IMR-90 (cell line): ENCODE measurements at regions not wholly inside any gene's neighbourhood (a gene's known extent, or its start where the extent isn't known, plus 50 kb on each side); places are given as distances from the start of the nearest gene placed in this dataset.

Experiments used
- ATAC-seq: fragments of 200-7000 bp; cut with Tn5 transposase; 2 replicates; pipeline ENCODE4 v1.9.1; 2020; ENCODE audit warnings: low read depth, mild to moderate bottlenecking, moderate library complexity
- BruUV-seq: library from RNA; stranded (reverse); fragments of 400-500 nt; replicated peaks from 2 replicates; lab custom pipeline; 2021; lab: Mats Ljungman, UMichigan
- CTCF ChIA-PET: fragments of 300-600 bp; formaldehyde crosslinking; extraction: SDS; loops from one replicate; lab custom pipeline; 2021; ENCODE audit warnings: antibody characterized with exemption; lab: Yijun Ruan, JAX
- POLR2A ChIA-PET: fragments of 300-600 bp; sonication (Branson Sonifier 250); formaldehyde crosslinking; loops from one replicate; lab custom pipeline; 2022; ENCODE audit warnings: antibody characterized with exemption; ENCODE audit not compliant: unreplicated experiment; lab: Charles Lee
- DNase-seq: peaks from one replicate; pipeline ENCODE4 v3.0.0; 2013
- H2AFZ ChIP-seq: replicated peaks from 2 replicates; pipeline ENCODE3; 2013; ENCODE audit warnings: low read length, mild to moderate bottlenecking; ENCODE audit not compliant: poor library complexity
- H2AK5ac ChIP-seq: 2 replicates; pipeline ENCODE4 v1.6.1; 2013; ENCODE audit warnings: low read depth, low read length, inconsistent platforms
- H2AK9ac ChIP-seq: replicated peaks from 2 replicates; pipeline ENCODE3; 2013; ENCODE audit warnings: mild to moderate bottlenecking, low read depth, low read length, moderate library complexity; ENCODE audit not compliant: poor library complexity
- H2BK120ac ChIP-seq: 2 replicates; pipeline ENCODE4 v1.6.1; 2013; ENCODE audit warnings: low read depth, low read length, inconsistent platforms
- H2BK15ac ChIP-seq: 3 replicates; pipeline ENCODE4 v1.6.1; 2013; ENCODE audit warnings: low read depth, low read length, inconsistent platforms
- H2BK20ac ChIP-seq: 2 replicates; pipeline ENCODE4 v1.6.1; 2013; ENCODE audit warnings: low read depth, mild to moderate bottlenecking, inconsistent platforms, low read length, moderate library complexity
- H2BK5ac ChIP-seq: 2 replicates; pipeline ENCODE4 v1.6.1; 2013; ENCODE audit warnings: mild to moderate bottlenecking, low read depth, low read length, inconsistent platforms; ENCODE audit not compliant: poor library complexity, severe bottlenecking
- H3K14ac ChIP-seq: replicated peaks from 2 replicates; pipeline ENCODE4 v1.6.1; 2013; ENCODE audit warnings: low read depth, low read length, inconsistent platforms
- H3K18ac ChIP-seq: 2 replicates; pipeline ENCODE4 v1.6.1; 2013; ENCODE audit warnings: low read depth, low read length, control low read depth
- H3K23ac ChIP-seq: 2 replicates; pipeline ENCODE4 v1.6.1; 2013; ENCODE audit warnings: low read depth, low read length, inconsistent platforms
- H3K27ac ChIP-seq: 2 replicates; pipeline ENCODE4 v1.5.1; 2013; ENCODE audit warnings: mild to moderate bottlenecking, control low read depth, low read length; ENCODE audit not compliant: insufficient read depth
- H3K27me3 ChIP-seq: 2 replicates; pipeline ENCODE4 v1.6.1; 2013; ENCODE audit warnings: low read length; ENCODE audit not compliant: control insufficient read depth, insufficient read depth
- H3K36me3 ChIP-seq: 2 replicates; pipeline ENCODE4 v1.6.1; 2013; ENCODE audit warnings: low read length, mixed read lengths; ENCODE audit not compliant: control insufficient read depth, insufficient read depth
- H3K4ac ChIP-seq: 2 replicates; pipeline ENCODE4 v1.6.1; 2013; ENCODE audit warnings: low read depth, low read length, inconsistent platforms
- H3K4me1 ChIP-seq: 2 replicates; pipeline ENCODE4 v1.6.1; 2013; ENCODE audit warnings: low read length, mixed read lengths; ENCODE audit not compliant: control insufficient read depth, insufficient read depth
- H3K4me2 ChIP-seq: 2 replicates; pipeline ENCODE4 v1.6.1; 2013; ENCODE audit warnings: low read depth, mild to moderate bottlenecking, control low read depth, low read length, moderate library complexity
- H3K4me3 ChIP-seq: 2 replicates; pipeline ENCODE4 v1.5.1; 2013; ENCODE audit warnings: low read depth, mild to moderate bottlenecking, control low read depth, low read length, moderate library complexity; ENCODE audit not compliant: insufficient read depth
- H3K56ac ChIP-seq: 2 replicates; pipeline ENCODE4 v1.6.1; 2013; ENCODE audit warnings: low read length, inconsistent platforms; ENCODE audit not compliant: insufficient read depth; ENCODE audit errors: extremely low read depth
- H3K79me1 ChIP-seq, 2 experiments: 2 replicates each; pipeline ENCODE4 v1.6.1; 2013; ENCODE audit warnings: low read length in 2 of 2, inconsistent platforms in 1 of 2, low read depth in 1 of 2
- H3K9ac ChIP-seq: 2 replicates; pipeline ENCODE4 v1.6.1; 2013; ENCODE audit warnings: low read depth, low read length, control low read depth
- H3K9me1 ChIP-seq: 2 replicates; pipeline ENCODE4 v1.6.1; 2013; ENCODE audit warnings: low read length, inconsistent platforms; ENCODE audit not compliant: insufficient read depth
- H3K9me3 ChIP-seq: 2 replicates; pipeline ENCODE4 v1.6.1; 2013; ENCODE audit warnings: low read length; ENCODE audit not compliant: control insufficient read depth, insufficient read depth
- H4K20me1 ChIP-seq: 2 replicates; pipeline ENCODE4 v1.6.1; 2013; ENCODE audit warnings: low read length, inconsistent platforms; ENCODE audit not compliant: insufficient read depth
- H4K5ac ChIP-seq: 2 replicates; pipeline ENCODE4 v1.6.1; 2013; ENCODE audit warnings: mild to moderate bottlenecking, low read depth, low read length, control low read depth
- H4K8ac ChIP-seq, 2 experiments: 2 replicates each; pipeline ENCODE4 v1.6.1; 2013; ENCODE audit warnings: low read depth in 2 of 2, low read length in 2 of 2, control low read depth in 1 of 2, inconsistent platforms in 1 of 2
- H4K91ac ChIP-seq: 2 replicates; pipeline ENCODE4 v1.6.1; 2013; ENCODE audit warnings: low read depth, low read length, inconsistent platforms; ENCODE audit not compliant: insufficient read depth
- BHLHE40 ChIP-seq: fragments of 150-350 bp; IDR thresholded peaks from 2 replicates; pipeline ENCODE4 v1.6.1; 2016; ENCODE audit warnings: mild to moderate bottlenecking, low read depth, low read length
- CEBPB ChIP-seq: IDR thresholded peaks from 2 replicates; pipeline ENCODE4 v1.6.1; 2012; ENCODE audit warnings: low read depth, low read length, improper control_type of control experiment
- CHD1 ChIP-seq: IDR thresholded peaks from 2 replicates; pipeline ENCODE4 v1.6.1; 2012; ENCODE audit warnings: low read depth, low read length, improper control_type of control experiment
- FOS ChIP-seq: fragments of 150-350 bp; IDR thresholded peaks from 2 replicates; pipeline ENCODE4 v1.6.1; 2016; ENCODE audit warnings: low read depth, low read length
- MAFK ChIP-seq: IDR thresholded peaks from 2 replicates; pipeline ENCODE4 v1.6.1; 2012; ENCODE audit warnings: low read depth, low read length, improper control_type of control experiment
- MAZ ChIP-seq: IDR thresholded peaks from 2 replicates; pipeline ENCODE4 v1.6.1; 2012; ENCODE audit warnings: low read depth, mild to moderate bottlenecking, low read length, improper control_type of control experiment, moderate library complexity, borderline replicate concordance
- MXI1 ChIP-seq: IDR thresholded peaks from 2 replicates; pipeline ENCODE4 v1.6.1; 2012; ENCODE audit warnings: low read depth, mild to moderate bottlenecking, low read length, moderate library complexity, borderline replicate concordance
- NFE2L2 ChIP-seq: fragments of 150-350 bp; IDR thresholded peaks from 2 replicates; pipeline ENCODE4 v1.6.1; 2016; ENCODE audit warnings: low read depth, mild to moderate bottlenecking, low read length
- POLR2A ChIP-seq: IDR thresholded peaks from 2 replicates; pipeline ENCODE4 v1.6.1; 2012; ENCODE audit warnings: mild to moderate bottlenecking, low read depth, low read length
- RAD21 ChIP-seq: IDR thresholded peaks from 2 replicates; pipeline ENCODE4 v1.6.1; 2012; ENCODE audit warnings: low read length, improper control_type of control experiment
- RCOR1 ChIP-seq: IDR thresholded peaks from 2 replicates; pipeline ENCODE4 v1.6.1; 2012; ENCODE audit warnings: mild to moderate bottlenecking, low read length, improper control_type of control experiment; ENCODE audit not compliant: insufficient replicate concordance
- WGBS, 2 experiments: methylation state at CpG; one replicate each; pipeline versions ENCODE4 v1.1.5 to v1.1.7; 2013; ENCODE audit warnings: missing lambda C conversion rate in 2 of 2; ENCODE audit not compliant: insufficient read length in 1 of 2; ENCODE audit errors: extremely low coverage in 2 of 2; 5-methylcytosine and 5-hydroxymethylcytosine counted together
- dilution Hi-C: fragments of 300-500 bp; cut with HindIII; formaldehyde crosslinking; loops from one replicate; pipeline ENCODE4 v1.14.3; 2018; ENCODE audit warnings: low sequenced_read_pairs; ENCODE audit not compliant: unreplicated experiment
- in situ Hi-C: fragments of 300-500 bp; cut with MboI; formaldehyde crosslinking; loops from 3 replicates; pipeline ENCODE4 v1.14.3; 2019; ENCODE audit warnings: low sequenced_read_pairs, inconsistent platforms, mixed read lengths
- intact Hi-C: fragments of 100-400 bp; cut with micrococcal nuclease; formaldehyde crosslinking; loops from 2 replicates; pipeline ENCODE4 v1.10.0; 2022
- TF ChIP-seq, protein P1 (sequence below): fragments of 150-350 bp; IDR thresholded peaks from 2 replicates; pipeline ENCODE4 v1.6.1; 2017; ENCODE audit warnings: mild to moderate bottlenecking, antibody characterized with exemption, low read length, low read depth
- TF ChIP-seq, protein P2 (sequence below): conservative IDR thresholded peaks from 2 replicates; pipeline ENCODE4 v1.5.1; 2012; ENCODE audit warnings: mild to moderate bottlenecking, low read depth, low read length, improper control_type of control experiment

DNA sequence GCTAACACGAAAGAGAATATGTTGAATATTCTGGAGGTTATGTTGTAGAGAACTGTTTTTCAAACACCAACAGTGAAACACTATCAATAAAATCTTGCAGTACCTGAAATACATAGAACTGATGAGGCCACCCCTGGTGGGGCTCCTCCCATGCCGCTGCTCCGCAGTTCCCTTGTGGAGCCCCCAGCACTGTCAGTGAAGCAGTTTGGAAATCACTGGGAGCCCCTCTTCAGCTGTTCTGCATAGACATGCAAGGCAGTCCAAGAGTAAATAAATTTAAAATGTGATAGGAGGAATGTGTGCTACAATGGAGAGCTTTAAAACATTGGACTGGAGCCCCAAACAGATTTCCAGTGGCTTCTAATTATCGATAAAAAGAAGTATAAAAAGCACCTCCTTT, 189.4 kb downstream of the FNDC1 start:
- no peak overlapping the region for H3K23ac ChIP-seq
- no peaks in the 10 kb centered on the region for H3K9me1 ChIP-seq
- no TSS peak for BruUV-seq
- no peak for DNase-seq
- no peak overlapping the region for H2AK9ac ChIP-seq
- in situ Hi-C loops (no loop called here), dilution Hi-C loops (no loop called here), intact Hi-C loops (no loop called here)
- no peak overlapping the region for H3K27ac ChIP-seq
- 20% methylated on average over 2 of the region's 4 CpGs; no CpG with 5 or more reads in 1 of the 2 experiments for WGBS, 2 experiments
- no peak overlapping the region for H2AFZ ChIP-seq
- H3K14ac ChIP-seq: no peak overlapping the region
- no peaks in the 10 kb centered on the region for H4K20me1 ChIP-seq
- no peak overlapping the region for H3K9ac ChIP-seq
- no peak overlapping the region for H3K4me2 ChIP-seq
- no peak overlapping the region for H3K4me3 ChIP-seq
- H2BK15ac ChIP-seq: no peak overlapping the region
- no peaks in the 10 kb centered on the region for H3K79me1 ChIP-seq
- no peaks in the 10 kb centered on the region for H3K27me3 ChIP-seq
- ChIA-PET CTCF (no interaction called here), POLR2A (no interaction called here)
- no peak overlapping the region for H2AK5ac ChIP-seq
- H2BK5ac ChIP-seq: no peak overlapping the region
- no peak overlapping the region for H4K5ac ChIP-seq
- H3K4me1 ChIP-seq: no peaks in the 10 kb centered on the region
- no peak overlapping the region for H3K18ac ChIP-seq
- no peaks in the 10 kb centered on the region for H3K36me3 ChIP-seq
- 0 out of 2 replicates have a peak, but pooled peaks cover 3% of the 10 kb centered on the region for H3K9me3 ChIP-seq
- TF ChIP-seq FOS: no peak
- no peak for TF ChIP-seq CHD1
- TF ChIP-seq RCOR1: no peak
- TF ChIP-seq RAD21: no peak
- no peak for TF ChIP-seq NFE2L2
- no peak for TF ChIP-seq MXI1
- no peak for TF ChIP-seq BHLHE40
- no peak for TF ChIP-seq MAFK
- TF ChIP-seq CEBPB: no peak
- TF ChIP-seq, protein P1, sequence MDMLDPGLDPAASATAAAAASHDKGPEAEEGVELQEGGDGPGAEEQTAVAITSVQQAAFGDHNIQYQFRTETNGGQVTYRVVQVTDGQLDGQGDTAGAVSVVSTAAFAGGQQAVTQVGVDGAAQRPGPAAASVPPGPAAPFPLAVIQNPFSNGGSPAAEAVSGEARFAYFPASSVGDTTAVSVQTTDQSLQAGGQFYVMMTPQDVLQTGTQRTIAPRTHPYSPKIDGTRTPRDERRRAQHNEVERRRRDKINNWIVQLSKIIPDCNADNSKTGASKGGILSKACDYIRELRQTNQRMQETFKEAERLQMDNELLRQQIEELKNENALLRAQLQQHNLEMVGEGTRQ: no peak
- TF ChIP-seq POLR2A: no peak
- no peak for TF ChIP-seq MAZ
- TF ChIP-seq, protein P2, sequence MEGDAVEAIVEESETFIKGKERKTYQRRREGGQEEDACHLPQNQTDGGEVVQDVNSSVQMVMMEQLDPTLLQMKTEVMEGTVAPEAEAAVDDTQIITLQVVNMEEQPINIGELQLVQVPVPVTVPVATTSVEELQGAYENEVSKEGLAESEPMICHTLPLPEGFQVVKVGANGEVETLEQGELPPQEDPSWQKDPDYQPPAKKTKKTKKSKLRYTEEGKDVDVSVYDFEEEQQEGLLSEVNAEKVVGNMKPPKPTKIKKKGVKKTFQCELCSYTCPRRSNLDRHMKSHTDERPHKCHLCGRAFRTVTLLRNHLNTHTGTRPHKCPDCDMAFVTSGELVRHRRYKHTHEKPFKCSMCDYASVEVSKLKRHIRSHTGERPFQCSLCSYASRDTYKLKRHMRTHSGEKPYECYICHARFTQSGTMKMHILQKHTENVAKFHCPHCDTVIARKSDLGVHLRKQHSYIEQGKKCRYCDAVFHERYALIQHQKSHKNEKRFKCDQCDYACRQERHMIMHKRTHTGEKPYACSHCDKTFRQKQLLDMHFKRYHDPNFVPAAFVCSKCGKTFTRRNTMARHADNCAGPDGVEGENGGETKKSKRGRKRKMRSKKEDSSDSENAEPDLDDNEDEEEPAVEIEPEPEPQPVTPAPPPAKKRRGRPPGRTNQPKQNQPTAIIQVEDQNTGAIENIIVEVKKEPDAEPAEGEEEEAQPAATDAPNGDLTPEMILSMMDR: no peak
- no peak overlapping the region for H4K91ac ChIP-seq
- no peak overlapping the region for H3K56ac ChIP-seq
- H2BK20ac ChIP-seq: no peak overlapping the region
- H4K8ac ChIP-seq: no peak overlapping the region
- no peak overlapping the region for H3K4ac ChIP-seq
- H2BK120ac ChIP-seq: no peak overlapping the region
- no peak for ATAC-seq
